HCT116 (cell line): ENCODE measurements at regions not wholly inside any gene's neighbourhood (a gene's known extent, or its start where the extent isn't known, plus 50 kb on each side); places are given as distances from the start of the nearest gene placed in this dataset.

Source experiments
- ATAC-seq: fragments of 200-7000 bp; cut with Tn5 transposase; 2 replicates; pipeline ENCODE4 v1.9.1; 2020; ENCODE audit warnings: mild to moderate bottlenecking, moderate library complexity
- BruUV-seq: library from RNA; stranded (reverse); fragments of 400-500 nt; replicated peaks from 2 replicates; lab custom pipeline; 2021; lab: Mats Ljungman, UMichigan
- CTCF ChIA-PET: fragments of 300-600 bp; sonication (Branson Sonifier 250); formaldehyde crosslinking; loops from one replicate; lab custom pipeline; 2021; ENCODE audit warnings: antibody characterized with exemption; lab: Charles Lee
- POLR2A ChIA-PET: fragments of 300-600, 350-600 bp; sonication (Branson Sonifier 250); formaldehyde crosslinking; loops from one replicate; lab custom pipeline; 2021; ENCODE audit warnings: antibody characterized with exemption; lab: Charles Lee
- RAD21 ChIA-PET, 2 experiments: fragments of 300-600 bp; sonication (Branson Sonifier 250); formaldehyde crosslinking; loops; one replicate each; lab custom pipeline; 2023; ENCODE audit warnings: low total read pairs in 2 of 2; ENCODE audit not compliant: uncharacterized antibody in 2 of 2, unreplicated experiment in 2 of 2, low non-redundant PET in 1 of 2; lab: Charles Lee
- DNase-seq: peaks from one replicate; pipeline ENCODE4 v3.0.0-alpha.2; 2010; ENCODE audit warnings: low read depth, low spot score
- H2AFZ ChIP-seq: fragments of 200-600 bp; shearing (Covaris generic), sonication (generic); 2 replicates; pipeline ENCODE4 v1.6.1; 2017; ENCODE audit warnings: low read depth, mixed run types, mixed read lengths, antibody characterized with exemption, low read length; ENCODE audit not compliant: poor library complexity, severe bottlenecking
- H3K27ac ChIP-seq: 2 replicates; pipeline ENCODE4 v1.5.1; 2012; ENCODE audit warnings: low read depth, low read length
- H3K27me3 ChIP-seq: fragments of 200-600 bp; sonication (generic); 2 replicates; pipeline ENCODE4 v1.6.1; 2016; ENCODE audit warnings: mixed run types, low read length, mixed read lengths; ENCODE audit not compliant: insufficient read depth
- H3K36me3 ChIP-seq, 2 experiments: fragments of 200-500 bp in 1 of 2; fragments of 200-600 bp in 1 of 2; sonication (Bioruptor generic) in 1 of 2; sonication (generic) in 1 of 2; 2 replicates each; pipeline versions ENCODE4 v1.5.1 to v1.6.1; 2014 to 2016; ENCODE audit warnings: low read length in 2 of 2, inconsistent platforms in 1 of 2, mixed read lengths in 1 of 2, mixed run types in 1 of 2; ENCODE audit not compliant: insufficient read depth in 2 of 2, control insufficient read depth in 1 of 2
- H3K4me1 ChIP-seq, 2 experiments: fragments of 200-600 bp in 1 of 2; sonication (generic) in 1 of 2; 2 replicates each; pipeline versions ENCODE4 v1.5.1 to v1.6.1; 2012 to 2017; ENCODE audit warnings: low read length in 2 of 2, inconsistent platforms in 1 of 2, mild to moderate bottlenecking in 1 of 2, mixed read lengths in 1 of 2, mixed run types in 1 of 2, moderate library complexity in 1 of 2; ENCODE audit not compliant: insufficient read depth in 2 of 2, control insufficient read depth in 1 of 2
- H3K4me2 ChIP-seq: fragments of 200-600 bp; sonication (generic); 2 replicates; pipeline ENCODE4 v1.6.1; 2017; ENCODE audit warnings: mixed run types, low read length, mixed read lengths
- H3K4me3 ChIP-seq, 2 experiments: fragments of 200-600 bp in 1 of 2; sonication (generic) in 1 of 2; replicated peaks in 1 of 2; 2 replicates each; pipeline ENCODE4 v1.5.1; 2011 to 2016; ENCODE audit warnings: low read length in 2 of 2, control low read depth in 1 of 2, low read depth in 1 of 2, mild to moderate bottlenecking in 1 of 2, mixed read lengths in 1 of 2, mixed run types in 1 of 2
- H3K79me2 ChIP-seq: fragments of 200-600 bp; sonication (generic); 2 replicates; pipeline ENCODE4 v1.6.1; 2017; ENCODE audit warnings: mild to moderate bottlenecking, mixed run types, low read length, moderate library complexity, mixed read lengths; ENCODE audit not compliant: insufficient read depth
- H3K9ac ChIP-seq: fragments of 200-600 bp; sonication (generic); 2 replicates; pipeline ENCODE4 v1.6.1; 2016; ENCODE audit warnings: low read length, mixed read lengths
- H3K9me2 ChIP-seq: fragments of 200-600 bp; sonication (generic), shearing (Covaris generic); 2 replicates; pipeline ENCODE4 v1.6.1; 2017; ENCODE audit warnings: mixed run types, mild to moderate bottlenecking, moderate library complexity; ENCODE audit not compliant: insufficient read depth
- H3K9me3 ChIP-seq, 2 experiments: fragments of 200-500 bp in 1 of 2; fragments of 200-600 bp in 1 of 2; sonication (Bioruptor generic) in 1 of 2; sonication (generic) in 1 of 2; 2 replicates each; pipeline ENCODE4 v1.6.1; 2014 to 2017; ENCODE audit warnings: low read length in 2 of 2, mixed read lengths in 2 of 2, inconsistent platforms in 1 of 2, low read depth in 1 of 2, mild to moderate bottlenecking in 1 of 2, mixed run types in 1 of 2, moderate library complexity in 1 of 2; ENCODE audit not compliant: control insufficient read depth in 1 of 2, insufficient read depth in 1 of 2
- H4K20me1 ChIP-seq: fragments of 200-600 bp; sonication (generic), shearing (Covaris generic); 2 replicates; pipeline ENCODE4 v1.6.1; 2017; ENCODE audit warnings: mixed run types, mild to moderate bottlenecking, moderate library complexity; ENCODE audit not compliant: insufficient read depth
- CEBPB ChIP-seq: IDR thresholded peaks from 2 replicates; pipeline ENCODE4 v1.6.1; 2012; ENCODE audit warnings: low read depth
- ELF1 ChIP-seq: IDR thresholded peaks from 2 replicates; pipeline ENCODE4 v1.6.1; 2012; ENCODE audit warnings: low read depth, borderline replicate concordance
- MAX ChIP-seq: IDR thresholded peaks from 2 replicates; pipeline ENCODE4 v1.6.1; 2012
- SRF ChIP-seq: IDR thresholded peaks from 2 replicates; pipeline ENCODE4 v1.6.1; 2012; ENCODE audit warnings: low read depth
- TCF7L2 ChIP-seq: IDR thresholded peaks from 2 replicates; pipeline ENCODE4 v1.7.0; 2011; ENCODE audit warnings: borderline replicate concordance, inconsistent platforms; ENCODE audit not compliant: insufficient read depth, insufficient read length; ENCODE audit errors: extremely low read depth
- ZNF274 ChIP-seq: fragments of 200-500 bp; sonication (Bioruptor generic); IDR thresholded peaks from 2 replicates; pipeline ENCODE4 v1.6.1; 2014; ENCODE audit warnings: mild to moderate bottlenecking, low read depth, low read length, inconsistent platforms
- intact Hi-C: fragments of 100-400 bp; cut with micrococcal nuclease; formaldehyde crosslinking; loops from 2 replicates; pipeline ENCODE4 v1.10.0; 2022

GRCh38 chr2:240284503-240285259 lies 144.2 kb upstream of the OTOS start:
- Histone ChIP-seq H3K9ac (no peak overlapping the region), H4K20me1 (no peaks in the 10 kb centered on the region), H3K36me3 (no peaks in the 10 kb centered on the region), H3K79me2 (no peaks in the 10 kb centered on the region), H3K27ac (no peak overlapping the region), H2AFZ (no peak overlapping the region), H3K9me3 (no peaks in the 10 kb centered on the region; a peak in 1 of 4 replicates), H3K27me3 (no peaks in the 10 kb centered on the region), H3K4me2 (no peak overlapping the region), H3K4me3 (no peak overlapping the region), H3K9me2 (no peaks in the 10 kb centered on the region), H3K4me1 (no peaks in the 10 kb centered on the region)
- ATAC-seq = no peak
- CTCF ChIA-PET = no interaction called here
- no peak for DNase-seq
- RAD21 ChIA-PET = no interaction called here
- POLR2A ChIA-PET = no interaction called here
- no TSS peak for BruUV-seq
- TF ChIP-seq SRF = no peak
- TF ChIP-seq ELF1 = no peak
- no peak for TF ChIP-seq ZNF274
- TF ChIP-seq MAX = no peak
- intact Hi-C loops = no loop called here

- no peak overlapping the region for H3K27ac ChIP-seq
- H3K4me1 ChIP-seq = no peaks in the 10 kb centered on the region
- no peaks in the 10 kb centered on the region for H4K20me1 ChIP-seq
- ATAC-seq (no peak), DNase-seq (no peak)
- H3K9me2 ChIP-seq = no peaks in the 10 kb centered on the region
- H3K4me2 ChIP-seq = no peak overlapping the region
- H3K36me3 ChIP-seq = no peaks in the 10 kb centered on the region
- intact Hi-C loops = no loop called here
- ChIA-PET CTCF (no interaction called here), RAD21 (interaction anchor here in 1 of 2 experiments (0.6 kb wide), 1 partner anchor 52 kb away, joined by 5 read pairs; no protein-coding TSS in a partner anchor), POLR2A (no interaction called here)
- H2AFZ ChIP-seq = no peak overlapping the region
- no peaks in the 10 kb centered on the region; a peak in 1 of 4 replicates for H3K9me3 ChIP-seq
- H3K9ac ChIP-seq = no peak overlapping the region
- no TSS peak for BruUV-seq
- no peaks in the 10 kb centered on the region for H3K27me3 ChIP-seq
- TF ChIP-seq CEBPB (no peak), TCF7L2 (no peak)
- H3K4me3 ChIP-seq = no peak overlapping the region
- H3K79me2 ChIP-seq = no peaks in the 10 kb centered on the region
These were observed 145.3 kb upstream of the OTOS start for GRCh38 chr2:240285725-240286124.
